H1 (cell line): ENCODE measurements at regions not wholly inside any gene's neighbourhood (a gene's known extent, or its start where the extent isn't known, plus 50 kb on each side); places are given as distances from the start of the nearest gene placed in this dataset.

Experiments used
- CTCF ChIA-PET: fragments of 300-600 bp; sonication (Branson Sonifier 250); formaldehyde crosslinking; loops from one replicate; lab custom pipeline; 2021; ENCODE audit not compliant: partially characterized antibody; lab: Charles Lee
- POLR2A ChIA-PET: fragments of 300-600 bp; sonication (Branson Sonifier 250); formaldehyde crosslinking; loops from one replicate; lab custom pipeline; 2021; ENCODE audit warnings: inconsistent platforms; ENCODE audit not compliant: partially characterized antibody; lab: Charles Lee
- DNase-seq, 2 experiments: peaks; one replicate each; pipeline versions ENCODE4 v3.0.0 to v3.0.0-alpha.2; 2010 to 2022; ENCODE audit warnings: low spot score in 2 of 2, low read depth in 1 of 2, mixed read lengths in 1 of 2
- FAIRE-seq: peaks from 2 replicates; lab custom pipeline; 2011; peaks lifted over from hg19 to GRCh38; lab: Jason Lieb, UNC
- H2AFZ ChIP-seq: 2 replicates; pipeline ENCODE4 v1.8.1; 2012; ENCODE audit warnings: low read length, inconsistent platforms
- H2AK5ac ChIP-seq: 2 replicates; pipeline ENCODE4 v1.6.1; 2013; ENCODE audit warnings: low read depth, low read length
- H2BK120ac ChIP-seq: replicated peaks from 2 replicates; pipeline ENCODE3; 2013; ENCODE audit warnings: low read depth, low read length, inconsistent platforms
- H2BK12ac ChIP-seq: 2 replicates; pipeline ENCODE4 v1.6.1; 2013; ENCODE audit warnings: low read depth, low read length
- H2BK15ac ChIP-seq: 2 replicates; pipeline ENCODE4 v1.6.1; 2013; ENCODE audit warnings: low read length
- H2BK20ac ChIP-seq: 2 replicates; pipeline ENCODE4 v1.6.1; 2013; ENCODE audit warnings: low read length
- H2BK5ac ChIP-seq: 2 replicates; pipeline ENCODE4 v1.6.1; 2013; ENCODE audit warnings: low read depth, low read length
- H3K14ac ChIP-seq: 2 replicates; pipeline ENCODE4 v1.6.1; 2013; ENCODE audit warnings: inconsistent platforms; ENCODE audit not compliant: insufficient read length
- H3K18ac ChIP-seq: 2 replicates; pipeline ENCODE4 v1.6.1; 2013; ENCODE audit warnings: low read length; ENCODE audit errors: extremely low read depth
- H3K23ac ChIP-seq: 2 replicates; pipeline ENCODE4 v1.6.1; 2013; ENCODE audit warnings: inconsistent platforms; ENCODE audit not compliant: insufficient read length
- H3K23me2 ChIP-seq: 2 replicates; pipeline ENCODE4 v1.6.1; 2013; ENCODE audit warnings: low read depth, low read length
- H3K27ac ChIP-seq: 2 replicates; pipeline ENCODE4 v1.6.1; 2011; ENCODE audit warnings: low read depth, low read length, inconsistent platforms
- H3K27me3 ChIP-seq, 4 experiments: replicated peaks in 1 of 4; 1 replicate in 1 of 4; 2 replicates in 3 of 4; pipeline versions ENCODE4 v1.6.1 to v1.8.1; 2011 to 2013; ENCODE audit warnings: low read length in 3 of 4, mild to moderate bottlenecking in 3 of 4, inconsistent platforms in 2 of 4, mixed read lengths in 2 of 4, moderate library complexity in 1 of 4; ENCODE audit not compliant: control insufficient read depth in 3 of 4, insufficient read depth in 3 of 4; ENCODE audit errors: extremely low read depth in 1 of 4
- H3K36me3 ChIP-seq, 4 experiments: 2 replicates each; pipeline versions ENCODE4 v1.6.1 to v1.8.1; 2011 to 2013; ENCODE audit warnings: mild to moderate bottlenecking in 4 of 4, low read length in 3 of 4, moderate library complexity in 2 of 4, control low read depth in 1 of 4, inconsistent platforms in 1 of 4; ENCODE audit not compliant: insufficient read depth in 4 of 4, control insufficient read depth in 2 of 4
- H3K4ac ChIP-seq: replicated peaks from 2 replicates; pipeline ENCODE3; 2013; ENCODE audit warnings: low read length, low read depth, mixed read lengths, inconsistent platforms; ENCODE audit not compliant: insufficient read length
- H3K4me1 ChIP-seq, 4 experiments: replicated peaks in 1 of 4; 1 replicate in 1 of 4; 2 replicates in 3 of 4; pipeline versions ENCODE4 v1.6.1 to v1.8.1; 2011 to 2013; ENCODE audit warnings: low read length in 3 of 4, inconsistent platforms in 2 of 4, mixed read lengths in 1 of 4; ENCODE audit not compliant: insufficient read depth in 4 of 4, control insufficient read depth in 3 of 4
- H3K4me2 ChIP-seq, 2 experiments: 2 replicates each; pipeline versions ENCODE4 v1.6.1 to v1.8.1; 2011 to 2013; ENCODE audit warnings: low read depth in 2 of 2, low read length in 2 of 2, control low read depth in 1 of 2, inconsistent platforms in 1 of 2, mild to moderate bottlenecking in 1 of 2; ENCODE audit not compliant: insufficient read depth in 1 of 2
- H3K4me3 ChIP-seq, 4 experiments: fragments of 200-600, 300-600 bp in 1 of 4; sonication (generic), shearing (Covaris generic), sonication (Bioruptor Twin) in 1 of 4; 2 replicates each; pipeline versions ENCODE4 v1.5.1 to v1.8.1; 2011 to 2016; ENCODE audit warnings: low read length in 4 of 4, low read depth in 3 of 4, control low read depth in 2 of 4, inconsistent platforms in 2 of 4, mild to moderate bottlenecking in 2 of 4, mixed read lengths in 1 of 4, moderate library complexity in 1 of 4; ENCODE audit not compliant: insufficient read depth in 2 of 4; ENCODE audit errors: extremely low read depth in 1 of 4
- H3K56ac ChIP-seq: replicated peaks from 2 replicates; pipeline ENCODE3; 2013; ENCODE audit warnings: low read depth, mild to moderate bottlenecking, mixed read lengths, low read length, inconsistent platforms; ENCODE audit not compliant: insufficient read length
- H3K79me1 ChIP-seq: 2 replicates; pipeline ENCODE4 v1.6.1; 2013; ENCODE audit warnings: low read depth, low read length, control low read depth
- H3K79me2 ChIP-seq, 2 experiments: 2 replicates each; pipeline versions ENCODE4 v1.6.1 to v1.8.1; 2012 to 2013; ENCODE audit warnings: low read length in 2 of 2, mild to moderate bottlenecking in 2 of 2, inconsistent platforms in 1 of 2; ENCODE audit not compliant: insufficient read depth in 2 of 2, control insufficient read depth in 1 of 2
- H3K9ac ChIP-seq, 4 experiments: replicated peaks in 1 of 4; 1 replicate in 1 of 4; 2 replicates in 3 of 4; pipeline versions ENCODE4 v1.6.1 to v1.8.1; 2011 to 2013; ENCODE audit warnings: low read depth in 3 of 4, low read length in 3 of 4, control low read depth in 2 of 4, mild to moderate bottlenecking in 2 of 4, moderate library complexity in 2 of 4, inconsistent platforms in 1 of 4; ENCODE audit errors: extremely low read depth in 1 of 4
- H3K9me3 ChIP-seq, 2 experiments: 2 replicates each; pipeline versions ENCODE4 v1.6.1 to v1.8.1; 2012 to 2013; ENCODE audit warnings: mild to moderate bottlenecking in 2 of 2, moderate library complexity in 2 of 2, control low read depth in 1 of 2, inconsistent platforms in 1 of 2, low read depth in 1 of 2, low read length in 1 of 2, mixed read lengths in 1 of 2; ENCODE audit not compliant: insufficient read depth in 2 of 2
- H4K20me1 ChIP-seq, 2 experiments: replicated peaks in 1 of 2; 2 replicates each; pipeline versions ENCODE3 to v1.8.1; 2011 to 2013; ENCODE audit warnings: inconsistent platforms in 2 of 2, low read length in 2 of 2, mild to moderate bottlenecking in 1 of 2; ENCODE audit not compliant: insufficient read depth in 2 of 2, control insufficient read depth in 1 of 2
- H4K5ac ChIP-seq: 2 replicates; pipeline ENCODE4 v1.6.1; 2013; ENCODE audit warnings: low read length, low read depth, mixed read lengths, inconsistent platforms; ENCODE audit not compliant: insufficient read length
- H4K8ac ChIP-seq: 2 replicates; pipeline ENCODE4 v1.8.0; 2013; ENCODE audit warnings: mild to moderate bottlenecking, moderate library complexity, low read length, inconsistent platforms; ENCODE audit not compliant: insufficient read depth; ENCODE audit errors: extremely low read depth
- H4K91ac ChIP-seq: replicated peaks from 2 replicates; pipeline ENCODE3; 2013; ENCODE audit warnings: low read length, mixed read lengths, inconsistent platforms; ENCODE audit not compliant: insufficient read length
- EP300 ChIP-seq, 2 experiments: IDR thresholded peaks; 1 replicate in 1 of 2; 2 replicates in 1 of 2; pipeline ENCODE4 v1.6.1; 2011 to 2012; ENCODE audit warnings: low read depth in 2 of 2, low read length in 2 of 2, mild to moderate bottlenecking in 2 of 2, borderline replicate concordance in 1 of 2, inconsistent platforms in 1 of 2, moderate library complexity in 1 of 2
- EZH2 ChIP-seq: fragments of 200-600 bp; sonication (generic); IDR thresholded peaks from 2 replicates; pipeline ENCODE4 v1.7.1; 2012; ENCODE audit warnings: low read depth, mild to moderate bottlenecking, moderate library complexity, low read length, inconsistent platforms; ENCODE audit not compliant: severe bottlenecking
- KDM5A ChIP-seq: fragments of 200-600 bp; IDR thresholded peaks from 2 replicates; pipeline ENCODE4 v1.7.1; 2012; ENCODE audit warnings: mild to moderate bottlenecking, low read length, inconsistent platforms, mixed read lengths
- NANOG ChIP-seq: IDR thresholded peaks from 2 replicates; pipeline ENCODE4 v1.6.1; 2011; ENCODE audit warnings: low read length, low read depth, mild to moderate bottlenecking, inconsistent platforms; ENCODE audit not compliant: insufficient read depth, poor library complexity, severe bottlenecking
- RFX5 ChIP-seq: IDR thresholded peaks from 2 replicates; pipeline ENCODE4 v1.6.1; 2011; ENCODE audit warnings: low read depth, low read length, improper control_type of control experiment, borderline replicate concordance
- TAF1 ChIP-seq: IDR thresholded peaks from 2 replicates; pipeline ENCODE4 v1.6.1; 2011; ENCODE audit warnings: mild to moderate bottlenecking, low read depth, low read length
- WGBS, 2 experiments: shearing (Covaris generic) in 1 of 2; methylation state at CpG; one replicate each; pipeline versions ENCODE4 v1.1.6 to v1.1.7; 2013 to 2015; ENCODE audit warnings: low lambda C conversion rate in 2 of 2, mixed read lengths in 2 of 2, inconsistent platforms in 1 of 2, low coverage in 1 of 2, missing lambda C conversion rate in 1 of 2; ENCODE audit not compliant: insufficient replicate concordance in 2 of 2, insufficient coverage in 1 of 2, insufficient read length in 1 of 2; ENCODE audit errors: extremely low coverage in 1 of 2, missing lambda C conversion rate in 1 of 2; 5-methylcytosine and 5-hydroxymethylcytosine counted together
- TF ChIP-seq, protein P1 (sequence below): IDR thresholded peaks from 2 replicates; pipeline ENCODE4 v1.6.1; 2011; ENCODE audit warnings: low read length, improper control_type of control experiment
- TF ChIP-seq, protein P2 (sequence below): IDR thresholded peaks from 2 replicates; pipeline ENCODE4 v1.6.1; 2011; ENCODE audit warnings: low read depth, mild to moderate bottlenecking, low read length; ENCODE audit not compliant: insufficient read depth

DNA sequence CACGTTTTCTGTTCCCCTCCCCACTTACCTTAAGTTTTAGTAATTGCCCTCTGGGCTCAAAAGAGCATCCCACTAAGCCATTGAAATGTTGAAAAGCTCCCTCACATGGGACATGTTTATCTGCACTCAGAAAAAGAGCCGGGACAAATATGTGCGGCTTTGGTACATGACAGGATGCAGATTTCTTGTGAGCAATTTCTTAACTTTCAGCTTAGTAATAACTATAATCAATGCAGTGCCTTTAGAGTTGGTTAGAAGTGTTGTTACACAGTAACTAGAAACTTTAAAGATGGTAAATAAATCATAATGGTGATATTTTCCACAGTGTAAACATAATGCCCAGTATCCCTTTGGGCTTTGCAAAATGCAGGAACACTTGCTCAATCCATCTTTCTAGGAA, 89.2 kb downstream of the ZNF365 start:
- H4K5ac ChIP-seq, result no peak overlapping the region
- H3K23ac ChIP-seq, result no peak overlapping the region
- H3K27ac ChIP-seq, result no peak overlapping the region
- H4K91ac ChIP-seq, result no peak overlapping the region
- FAIRE-seq, result no peak
- H3K9ac ChIP-seq, result no peak overlapping the region
- H4K20me1 ChIP-seq, result no peaks in the 10 kb centered on the region
- H2BK120ac ChIP-seq, result no peak overlapping the region
- no peaks in the 10 kb centered on the region for H3K4me1 ChIP-seq
- no peak overlapping the region for H3K18ac ChIP-seq
- no peak overlapping the region for H3K4me2 ChIP-seq
- CTCF ChIA-PET, result interaction anchor here (1.0 to 3.1 kb wide), 5 partner anchors 11 to 387 kb away, joined by 3 to 19 read pairs (median 3); no protein-coding TSS in a partner anchor
- H2AFZ ChIP-seq, result no peak overlapping the region
- POLR2A ChIA-PET, result no interaction called here
- WGBS, 2 experiments, result 83% methylated on average over 3 of the region's 3 CpGs; no CpG with 5 or more reads in 1 of the 2 experiments
- H3K27me3 ChIP-seq, result peaks cover 0 to 1% (median 0%) of the 10 kb centered on the region in 4 experiments; a peak in 1 of 7 replicates
- H3K79me1 ChIP-seq, result no peaks in the 10 kb centered on the region
- H3K4ac ChIP-seq, result no peak overlapping the region
- H3K79me2 ChIP-seq, result no peaks in the 10 kb centered on the region
- H2AK5ac ChIP-seq, result no peak overlapping the region
- no peak overlapping the region for H3K4me3 ChIP-seq
- DNase-seq, result no peak
- no peak overlapping the region for H2BK5ac ChIP-seq
- H4K8ac ChIP-seq, result no peak overlapping the region
- no peak overlapping the region for H2BK12ac ChIP-seq
- TF ChIP-seq EP300 (IDR thresholded peaks at IDR 0.05; ENCODE audit: borderline replicate concordance in 1 of 2, low read depth in 2 of 2, low read length in 2 of 2) (no peak), NANOG (no peak), TAF1 (no peak), EZH2 (no peak), KDM5A (no peak), RFX5 (no peak)
- TF ChIP-seq, protein P1, sequence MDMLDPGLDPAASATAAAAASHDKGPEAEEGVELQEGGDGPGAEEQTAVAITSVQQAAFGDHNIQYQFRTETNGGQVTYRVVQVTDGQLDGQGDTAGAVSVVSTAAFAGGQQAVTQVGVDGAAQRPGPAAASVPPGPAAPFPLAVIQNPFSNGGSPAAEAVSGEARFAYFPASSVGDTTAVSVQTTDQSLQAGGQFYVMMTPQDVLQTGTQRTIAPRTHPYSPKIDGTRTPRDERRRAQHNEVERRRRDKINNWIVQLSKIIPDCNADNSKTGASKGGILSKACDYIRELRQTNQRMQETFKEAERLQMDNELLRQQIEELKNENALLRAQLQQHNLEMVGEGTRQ, result no peak
- TF ChIP-seq, protein P2, sequence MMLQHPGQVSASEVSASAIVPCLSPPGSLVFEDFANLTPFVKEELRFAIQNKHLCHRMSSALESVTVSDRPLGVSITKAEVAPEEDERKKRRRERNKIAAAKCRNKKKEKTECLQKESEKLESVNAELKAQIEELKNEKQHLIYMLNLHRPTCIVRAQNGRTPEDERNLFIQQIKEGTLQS, result no peak
- no peak overlapping the region for H2BK15ac ChIP-seq
- H3K56ac ChIP-seq, result no peak overlapping the region
- no peak overlapping the region for H2BK20ac ChIP-seq
- no peaks in the 10 kb centered on the region for H3K9me3 ChIP-seq
- no peak overlapping the region for H3K14ac ChIP-seq
- H3K36me3 ChIP-seq, result no peaks in the 10 kb centered on the region
- no peaks in the 10 kb centered on the region for H3K23me2 ChIP-seq
